ENCODE measurements at regions not wholly inside any gene's neighbourhood (a gene's known extent, or its start where the extent isn't known, plus 50 kb on each side); places are given as distances from the start of the nearest gene placed in this dataset.

DNA sequence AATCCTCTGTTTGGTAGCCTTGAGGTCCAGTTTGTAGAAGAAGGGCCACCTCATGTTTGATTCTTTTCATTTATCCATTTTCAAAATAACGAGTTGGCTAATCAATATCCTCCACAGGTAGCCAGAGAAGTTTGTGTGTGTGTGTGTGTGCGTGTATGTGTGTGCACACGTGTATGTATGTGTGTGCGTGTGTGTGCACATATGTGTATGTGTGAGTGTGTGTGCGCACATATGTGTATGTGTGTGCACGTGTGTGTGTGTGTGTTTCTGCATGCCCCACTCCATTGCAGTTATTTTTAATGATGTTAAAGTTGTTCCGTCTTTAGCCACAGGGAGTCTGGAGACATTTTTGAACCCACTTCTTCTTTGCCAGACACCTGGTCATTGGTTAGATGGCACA, 112.8 kb upstream of the PRKCQ start:
- Histone ChIP-seq H3K36me3 (ENCODE audit: control insufficient read depth, insufficient read depth, low read length) (no peaks in the 10 kb centered on the region), H3K79me2 (ENCODE audit: control insufficient read depth, insufficient read depth, low read length) (no peaks in the 10 kb centered on the region), H3K4me1 (replicated peaks in 1 of 2; ENCODE audit: control insufficient read depth in 2 of 2, insufficient read depth in 2 of 2, low read length in 2 of 2) (no peaks in the 10 kb centered on the region), H3K9me3 (replicated peaks; ENCODE audit: control insufficient read depth, insufficient read depth, low read depth, low read length) (no peaks in the 10 kb centered on the region), H4K20me1 (replicated peaks; ENCODE audit: control insufficient read depth, insufficient read depth, low read length) (no peaks in the 10 kb centered on the region), H3K9ac (ENCODE audit: insufficient read depth in 1 of 2, low read depth in 2 of 2, low read length in 2 of 2) (no peak overlapping the region), H2AFZ (ENCODE audit: low read depth, low read length) (no peak overlapping the region), H3K27me3 (ENCODE audit: control insufficient read depth in 2 of 2, insufficient read depth in 2 of 2, low read length in 2 of 2) (peaks cover 20 to 21% of the 10 kb centered on the region in 2 experiments), H3K9me1 (ENCODE audit: control insufficient read depth, insufficient read depth, low read length) (no peaks in the 10 kb centered on the region), H3K27ac (ENCODE audit: extremely low read depth, low read depth, low read length) (no peak overlapping the region), H3K4me2 (ENCODE audit: insufficient read depth, low read length) (no peak overlapping the region), H3K4me3 (no peak overlapping the region)
- no peak for FAIRE-seq
- BruUV-seq (replicated peaks), result no TSS peak
- CTCF ChIA-PET (ENCODE audit: low intra/inter-chr PET ratio), result no interaction called here
- POLR2A ChIA-PET, result no interaction called here
- in situ Hi-C loops (cut with MboI) (loop anchor here (25.0 kb wide), 1 partner anchor 719 kb away; the partner anchor contains the start of gene SFMBT2), intact Hi-C loops (cut with micrococcal nuclease) (no loop called here)
- 0% methylated on average over 7 of the region's 7 CpGs for WGBS (ENCODE audit: insufficient coverage, low coverage, missing lambda C conversion rate)
- no peak for TF ChIP-seq SETDB1 (IDR thresholded peaks at IDR 0.05; ENCODE audit: low read length)
- TF ChIP-seq CXXC5 (CRISPR knock-in tag; IDR thresholded peaks at IDR 0.05), result no peak
- TF ChIP-seq HDGF (IDR thresholded peaks at IDR 0.05), result no peak
- TF ChIP-seq CREBBP (IDR thresholded peaks at IDR 0.05; ENCODE audit: low read depth, low read length), result no peak
- TF ChIP-seq TBP (optimal IDR thresholded peaks at IDR 0.05; ENCODE audit: low read depth, low read length), result no peak
- TF ChIP-seq, protein P1, sequence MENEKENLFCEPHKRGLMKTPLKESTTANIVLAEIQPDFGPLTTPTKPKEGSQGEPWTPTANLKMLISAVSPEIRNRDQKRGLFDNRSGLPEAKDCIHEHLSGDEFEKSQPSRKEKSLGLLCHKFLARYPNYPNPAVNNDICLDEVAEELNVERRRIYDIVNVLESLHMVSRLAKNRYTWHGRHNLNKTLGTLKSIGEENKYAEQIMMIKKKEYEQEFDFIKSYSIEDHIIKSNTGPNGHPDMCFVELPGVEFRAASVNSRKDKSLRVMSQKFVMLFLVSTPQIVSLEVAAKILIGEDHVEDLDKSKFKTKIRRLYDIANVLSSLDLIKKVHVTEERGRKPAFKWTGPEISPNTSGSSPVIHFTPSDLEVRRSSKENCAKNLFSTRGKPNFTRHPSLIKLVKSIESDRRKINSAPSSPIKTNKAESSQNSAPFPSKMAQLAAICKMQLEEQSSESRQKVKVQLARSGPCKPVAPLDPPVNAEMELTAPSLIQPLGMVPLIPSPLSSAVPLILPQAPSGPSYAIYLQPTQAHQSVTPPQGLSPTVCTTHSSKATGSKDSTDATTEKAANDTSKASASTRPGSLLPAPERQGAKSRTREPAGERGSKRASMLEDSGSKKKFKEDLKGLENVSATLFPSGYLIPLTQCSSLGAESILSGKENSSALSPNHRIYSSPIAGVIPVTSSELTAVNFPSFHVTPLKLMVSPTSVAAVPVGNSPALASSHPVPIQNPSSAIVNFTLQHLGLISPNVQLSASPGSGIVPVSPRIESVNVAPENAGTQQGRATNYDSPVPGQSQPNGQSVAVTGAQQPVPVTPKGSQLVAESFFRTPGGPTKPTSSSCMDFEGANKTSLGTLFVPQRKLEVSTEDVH (IDR thresholded peaks at IDR 0.05; ENCODE audit: low read depth, partially characterized antibody), result no peak
- TF ChIP-seq STAT5B (CRISPR knock-in tag; IDR thresholded peaks at IDR 0.05), result no peak
- TF ChIP-seq ZNF408 (CRISPR knock-in tag; IDR thresholded peaks at IDR 0.05; ENCODE audit: low read depth), result no peak
- TF ChIP-seq YBX1 (IDR thresholded peaks at IDR 0.05), result no peak
- no peak for TF ChIP-seq ZNF695 (CRISPR knock-in tag; IDR thresholded peaks at IDR 0.05)
- no peak for TF ChIP-seq TAF15 (IDR thresholded peaks at IDR 0.05; ENCODE audit: low read depth, low read length)
- no peak for TF ChIP-seq ZNF354B (CRISPR knock-in tag; IDR thresholded peaks at IDR 0.05)
- TF ChIP-seq, protein P2, sequence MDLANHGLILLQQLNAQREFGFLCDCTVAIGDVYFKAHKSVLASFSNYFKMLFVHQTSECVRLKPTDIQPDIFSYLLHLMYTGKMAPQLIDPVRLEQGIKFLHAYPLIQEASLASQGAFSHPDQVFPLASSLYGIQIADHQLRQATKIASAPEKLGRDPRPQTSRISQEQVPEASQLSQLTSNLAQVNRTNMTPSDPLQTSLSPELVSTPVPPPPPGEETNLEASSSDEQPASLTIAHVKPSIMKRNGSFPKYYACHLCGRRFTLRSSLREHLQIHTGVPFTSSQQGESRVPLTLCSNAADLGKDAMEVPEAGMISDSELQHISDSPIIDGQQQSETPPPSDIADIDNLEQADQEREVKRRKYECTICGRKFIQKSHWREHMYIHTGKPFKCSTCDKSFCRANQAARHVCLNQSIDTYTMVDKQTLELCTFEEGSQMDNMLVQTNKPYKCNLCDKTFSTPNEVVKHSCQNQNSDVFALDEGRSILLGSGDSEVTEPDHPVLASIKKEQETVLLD (IDR thresholded peaks at IDR 0.05), result no peak
- no peak for TF ChIP-seq ZNF3 (CRISPR knock-in tag; IDR thresholded peaks at IDR 0.05)
- TF ChIP-seq MTA2 (IDR thresholded peaks at IDR 0.05; ENCODE audit: low read depth), result no peak
- no peak for TF ChIP-seq U2AF1 (optimal IDR thresholded peaks at IDR 0.05; ENCODE audit: low read depth, low read length)
- TF ChIP-seq PHF21A (IDR thresholded peaks at IDR 0.05; ENCODE audit: borderline replicate concordance, low read depth), result no peak
- no peak for ATAC-seq
- no peak for DNase-seq (ENCODE audit: extremely low read depth in 1 of 4, low spot score in 3 of 4)
